ENCODE measurements at regions not wholly inside any gene's neighbourhood (a gene's known extent, or its start where the extent isn't known, plus 50 kb on each side); places are given as distances from the start of the nearest gene placed in this dataset.

DNA sequence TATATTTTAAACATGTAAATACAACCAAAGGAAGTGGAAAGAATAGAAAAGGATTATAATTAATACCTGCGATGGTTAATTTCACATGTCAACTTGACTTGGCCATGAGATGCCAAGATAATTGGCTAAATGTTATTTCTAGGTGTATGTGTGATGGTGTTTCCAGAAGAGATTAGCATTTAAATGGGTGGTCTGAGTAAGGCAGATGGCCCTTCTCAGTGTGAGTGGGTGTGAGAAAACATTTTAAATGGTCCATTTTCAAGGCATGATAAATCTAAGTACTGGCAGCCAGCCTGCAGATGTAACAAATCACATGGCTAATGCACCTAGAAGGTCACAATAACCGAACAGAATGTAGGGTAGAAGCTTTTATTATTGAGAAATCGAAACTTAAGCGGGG, 99.6 kb upstream of the CDH7 start:
- H3K4me1 Mint-ChIP-seq (ENCODE audit: low read depth, unreplicated experiment) = no peaks in the 10 kb centered on the region
- CTCF ChIA-PET = no interaction called here
- H3K36me3 Mint-ChIP-seq (ENCODE audit: insufficient read depth, unreplicated experiment) = no peaks in the 10 kb centered on the region
- H3K9me3 Mint-ChIP-seq (ENCODE audit: low read depth, unreplicated experiment) = no peaks in the 10 kb centered on the region
- intact Hi-C loops (cut with micrococcal nuclease; ENCODE audit: unreplicated experiment) = no loop called here
- no TSS peak for BruUV-seq (replicated peaks)
- no peak for DNase-seq
- H3K4me3 Mint-ChIP-seq (ENCODE audit: low read depth, unreplicated experiment) = no peak overlapping the region
- no peak overlapping the region for H3K27ac Mint-ChIP-seq (ENCODE audit: unreplicated experiment)
- no peaks in the 10 kb centered on the region for H3K27me3 Mint-ChIP-seq (ENCODE audit: unreplicated experiment)
- TF ChIP-seq, protein P1, sequence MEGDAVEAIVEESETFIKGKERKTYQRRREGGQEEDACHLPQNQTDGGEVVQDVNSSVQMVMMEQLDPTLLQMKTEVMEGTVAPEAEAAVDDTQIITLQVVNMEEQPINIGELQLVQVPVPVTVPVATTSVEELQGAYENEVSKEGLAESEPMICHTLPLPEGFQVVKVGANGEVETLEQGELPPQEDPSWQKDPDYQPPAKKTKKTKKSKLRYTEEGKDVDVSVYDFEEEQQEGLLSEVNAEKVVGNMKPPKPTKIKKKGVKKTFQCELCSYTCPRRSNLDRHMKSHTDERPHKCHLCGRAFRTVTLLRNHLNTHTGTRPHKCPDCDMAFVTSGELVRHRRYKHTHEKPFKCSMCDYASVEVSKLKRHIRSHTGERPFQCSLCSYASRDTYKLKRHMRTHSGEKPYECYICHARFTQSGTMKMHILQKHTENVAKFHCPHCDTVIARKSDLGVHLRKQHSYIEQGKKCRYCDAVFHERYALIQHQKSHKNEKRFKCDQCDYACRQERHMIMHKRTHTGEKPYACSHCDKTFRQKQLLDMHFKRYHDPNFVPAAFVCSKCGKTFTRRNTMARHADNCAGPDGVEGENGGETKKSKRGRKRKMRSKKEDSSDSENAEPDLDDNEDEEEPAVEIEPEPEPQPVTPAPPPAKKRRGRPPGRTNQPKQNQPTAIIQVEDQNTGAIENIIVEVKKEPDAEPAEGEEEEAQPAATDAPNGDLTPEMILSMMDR (IDR thresholded peaks at IDR 0.05; ENCODE audit: unreplicated experiment) = no peak

DNA sequence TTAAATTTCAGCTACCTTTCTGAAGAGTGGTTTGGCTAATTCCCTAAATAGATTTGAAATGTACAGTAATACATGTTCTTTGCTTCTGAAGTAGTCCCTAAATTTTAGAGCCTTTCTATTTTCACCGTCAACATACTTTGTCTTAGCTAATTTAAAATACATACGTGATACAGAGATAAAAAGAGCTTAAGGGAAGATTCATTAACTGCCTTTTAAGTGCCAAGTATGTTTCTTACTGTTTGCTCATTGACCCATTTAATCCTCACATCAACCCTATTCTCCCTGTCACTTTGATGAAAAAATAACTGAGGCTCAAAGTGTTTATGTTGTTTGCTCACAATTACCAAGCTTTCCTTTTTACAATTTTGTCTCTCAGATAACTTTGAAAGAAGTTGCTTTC, 118.6 kb upstream of the CDH7 start:
- no peaks in the 10 kb centered on the region for H3K9me3 Mint-ChIP-seq (ENCODE audit: low read depth, unreplicated experiment)
- intact Hi-C loops (cut with micrococcal nuclease; ENCODE audit: unreplicated experiment) = no loop called here
- H3K36me3 Mint-ChIP-seq (ENCODE audit: insufficient read depth, unreplicated experiment) = no peaks in the 10 kb centered on the region
- CTCF ChIA-PET = no interaction called here
- no peak overlapping the region for H3K4me3 Mint-ChIP-seq (ENCODE audit: low read depth, unreplicated experiment)
- DNase-seq = no peak
- no peaks in the 10 kb centered on the region for H3K4me1 Mint-ChIP-seq (ENCODE audit: low read depth, unreplicated experiment)
- TF ChIP-seq, protein P1 (IDR thresholded peaks at IDR 0.05; ENCODE audit: unreplicated experiment) = no peak
- no peak overlapping the region for H3K27ac Mint-ChIP-seq (ENCODE audit: unreplicated experiment)
- no TSS peak for BruUV-seq (replicated peaks)
- H3K27me3 Mint-ChIP-seq (ENCODE audit: unreplicated experiment) = no peaks in the 10 kb centered on the region

DNA sequence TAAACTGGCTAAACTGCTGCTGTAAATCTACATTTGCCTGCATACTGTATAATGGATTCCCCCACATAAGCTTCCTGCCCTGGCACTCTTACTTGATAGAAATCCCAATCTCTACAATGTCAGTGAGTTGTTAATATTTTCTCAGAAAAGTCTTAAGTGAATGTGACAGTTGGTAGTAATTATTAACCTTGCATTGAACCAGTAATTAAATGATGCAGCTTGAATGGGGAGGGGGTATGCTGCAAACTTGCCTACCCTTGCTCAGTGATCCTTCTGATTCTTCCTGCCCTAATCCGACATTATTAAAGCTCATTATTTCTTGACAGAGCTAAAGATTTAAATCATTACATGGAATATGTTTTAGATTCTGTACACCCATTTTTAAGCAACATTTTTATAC, 119.0 kb upstream of the CDH7 start:
- TF ChIP-seq, protein P1 (IDR thresholded peaks at IDR 0.05; ENCODE audit: unreplicated experiment) = no peak
- no peak for DNase-seq
- no peaks in the 10 kb centered on the region for H3K36me3 Mint-ChIP-seq (ENCODE audit: insufficient read depth, unreplicated experiment)
- no peaks in the 10 kb centered on the region for H3K4me1 Mint-ChIP-seq (ENCODE audit: low read depth, unreplicated experiment)
- no peak overlapping the region for H3K27ac Mint-ChIP-seq (ENCODE audit: unreplicated experiment)
- no peak overlapping the region for H3K4me3 Mint-ChIP-seq (ENCODE audit: low read depth, unreplicated experiment)
- CTCF ChIA-PET = no interaction called here
- no peaks in the 10 kb centered on the region for H3K27me3 Mint-ChIP-seq (ENCODE audit: unreplicated experiment)
- H3K9me3 Mint-ChIP-seq (ENCODE audit: low read depth, unreplicated experiment) = no peaks in the 10 kb centered on the region
- BruUV-seq (replicated peaks) = no TSS peak
- intact Hi-C loops (cut with micrococcal nuclease; ENCODE audit: unreplicated experiment) = no loop called here

DNA sequence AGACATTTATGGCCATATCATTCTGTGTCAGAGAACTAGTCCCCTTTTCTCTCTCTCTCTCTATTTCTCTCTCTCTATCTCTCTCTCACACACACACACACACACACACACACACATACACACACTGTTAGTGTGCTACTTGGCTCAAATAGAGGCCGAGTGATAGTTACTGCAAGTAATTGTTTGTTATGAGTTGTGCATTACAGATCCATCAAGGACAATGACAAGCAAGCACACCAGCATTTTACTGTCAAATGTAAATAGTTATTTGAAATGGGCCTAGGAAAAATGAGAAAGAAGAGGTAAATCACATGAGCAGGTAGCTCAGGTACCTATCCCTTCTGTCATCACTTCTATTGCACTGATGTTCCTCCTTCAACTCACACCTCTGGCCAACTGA, 122.4 kb upstream of the CDH7 start:
- BruUV-seq (replicated peaks) = no TSS peak
- no peak for DNase-seq
- CTCF ChIA-PET = no interaction called here
- Mint-ChIP-seq H3K27me3 (ENCODE audit: unreplicated experiment) (no peaks in the 10 kb centered on the region), H3K4me3 (ENCODE audit: low read depth, unreplicated experiment) (no peak overlapping the region), H3K9me3 (ENCODE audit: low read depth, unreplicated experiment) (peaks cover 3% of the 10 kb centered on the region), H3K27ac (ENCODE audit: unreplicated experiment) (no peak overlapping the region), H3K4me1 (ENCODE audit: low read depth, unreplicated experiment) (no peaks in the 10 kb centered on the region), H3K36me3 (ENCODE audit: insufficient read depth, unreplicated experiment) (no peaks in the 10 kb centered on the region)
- intact Hi-C loops (cut with micrococcal nuclease; ENCODE audit: unreplicated experiment) = no loop called here
- TF ChIP-seq, protein P1 (IDR thresholded peaks at IDR 0.05; ENCODE audit: unreplicated experiment) = no peak

DNA sequence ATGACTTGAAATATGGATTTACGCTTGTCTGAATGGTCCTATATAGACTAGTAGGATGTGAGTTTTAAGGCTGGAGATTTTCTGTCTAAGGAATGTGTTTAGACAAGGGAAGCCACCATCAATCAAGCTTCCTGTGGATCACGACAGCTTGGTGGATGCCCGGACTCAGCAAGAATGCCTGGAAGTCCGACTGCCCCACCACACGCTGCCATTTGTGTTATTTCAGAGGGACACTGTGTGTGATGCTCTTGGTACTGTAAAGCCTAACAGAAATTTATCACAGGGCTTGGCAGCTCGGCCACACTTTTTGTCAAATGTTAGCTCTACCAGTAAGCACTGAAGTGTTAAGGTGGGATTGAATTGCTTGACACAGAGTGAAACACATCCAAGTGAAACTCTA, 127.1 kb upstream of the CDH7 start:
- CTCF ChIA-PET = no interaction called here
- TF ChIP-seq, protein P1 (IDR thresholded peaks at IDR 0.05; ENCODE audit: unreplicated experiment) = no peak
- Mint-ChIP-seq H3K36me3 (ENCODE audit: insufficient read depth, unreplicated experiment) (no peaks in the 10 kb centered on the region), H3K27ac (ENCODE audit: unreplicated experiment) (no peak overlapping the region), H3K27me3 (ENCODE audit: unreplicated experiment) (no peaks in the 10 kb centered on the region), H3K9me3 (ENCODE audit: low read depth, unreplicated experiment) (peaks cover 3% of the 10 kb centered on the region), H3K4me3 (ENCODE audit: low read depth, unreplicated experiment) (no peak overlapping the region), H3K4me1 (ENCODE audit: low read depth, unreplicated experiment) (no peaks in the 10 kb centered on the region)
- intact Hi-C loops (cut with micrococcal nuclease; ENCODE audit: unreplicated experiment) = no loop called here
- no TSS peak for BruUV-seq (replicated peaks)
- DNase-seq = no peak
